ENCODE measurements at regions not wholly inside any gene's neighbourhood (a gene's known extent, or its start where the extent isn't known, plus 50 kb on each side); places are given as distances from the start of the nearest gene placed in this dataset.
A peak's percentile ranks its signal among the peaks of the same experiment; 100 is the strongest.

- H3K9me3 ChIP-seq (ENCODE audit: control insufficient read depth, insufficient read depth, low read depth, low read length), result no peaks in the 10 kb centered on the region
- CTCF ChIA-PET, result interaction anchor here (0.6 to 1.0 kb wide), 2 partner anchors 17 to 258 kb away, joined by 3 to 4 read pairs; no protein-coding TSS in a partner anchor
- POLR2A ChIA-PET, result no interaction called here
- TF ChIP-seq, protein P1, sequence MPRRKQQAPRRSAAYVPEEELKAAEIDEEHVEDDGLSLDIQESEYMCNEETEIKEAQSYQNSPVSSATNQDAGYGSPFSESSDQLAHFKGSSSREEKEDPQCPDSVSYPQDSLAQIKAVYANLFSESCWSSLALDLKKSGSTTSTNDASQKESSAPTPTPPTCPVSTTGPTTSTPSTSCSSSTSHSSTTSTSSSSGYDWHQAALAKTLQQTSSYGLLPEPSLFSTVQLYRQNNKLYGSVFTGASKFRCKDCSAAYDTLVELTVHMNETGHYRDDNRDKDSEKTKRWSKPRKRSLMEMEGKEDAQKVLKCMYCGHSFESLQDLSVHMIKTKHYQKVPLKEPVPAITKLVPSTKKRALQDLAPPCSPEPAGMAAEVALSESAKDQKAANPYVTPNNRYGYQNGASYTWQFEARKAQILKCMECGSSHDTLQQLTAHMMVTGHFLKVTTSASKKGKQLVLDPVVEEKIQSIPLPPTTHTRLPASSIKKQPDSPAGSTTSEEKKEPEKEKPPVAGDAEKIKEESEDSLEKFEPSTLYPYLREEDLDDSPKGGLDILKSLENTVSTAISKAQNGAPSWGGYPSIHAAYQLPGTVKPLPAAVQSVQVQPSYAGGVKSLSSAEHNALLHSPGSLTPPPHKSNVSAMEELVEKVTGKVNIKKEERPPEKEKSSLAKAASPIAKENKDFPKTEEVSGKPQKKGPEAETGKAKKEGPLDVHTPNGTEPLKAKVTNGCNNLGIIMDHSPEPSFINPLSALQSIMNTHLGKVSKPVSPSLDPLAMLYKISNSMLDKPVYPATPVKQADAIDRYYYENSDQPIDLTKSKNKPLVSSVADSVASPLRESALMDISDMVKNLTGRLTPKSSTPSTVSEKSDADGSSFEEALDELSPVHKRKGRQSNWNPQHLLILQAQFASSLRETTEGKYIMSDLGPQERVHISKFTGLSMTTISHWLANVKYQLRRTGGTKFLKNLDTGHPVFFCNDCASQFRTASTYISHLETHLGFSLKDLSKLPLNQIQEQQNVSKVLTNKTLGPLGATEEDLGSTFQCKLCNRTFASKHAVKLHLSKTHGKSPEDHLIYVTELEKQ (tag by site-specific recombination; IDR thresholded peaks at IDR 0.05; ENCODE audit: borderline replicate concordance), result peak; percentile 57; the same call in 1 of the 2 replicates
- TF ChIP-seq ZNF266 (tag by site-specific recombination; IDR thresholded peaks at IDR 0.05; ENCODE audit: low read depth), result no peak
- no peak for TF ChIP-seq ZNF37A (tag by site-specific recombination; IDR thresholded peaks at IDR 0.05)
- peak; percentile 79; the same call in 1 of the 2 replicates for TF ChIP-seq BCL11A (tag by site-specific recombination; IDR thresholded peaks at IDR 0.05; ENCODE audit: low read depth)
- TF ChIP-seq SCRT2 (tag by site-specific recombination; IDR thresholded peaks at IDR 0.05), result peak; percentile 45; the same call in 1 of the 2 replicates
- no peak; the same call in 1 of the 2 replicates for TF ChIP-seq ZNF221 (tag by site-specific recombination; IDR thresholded peaks at IDR 0.05; ENCODE audit: borderline replicate concordance)
- no peak for TF ChIP-seq ZNF157 (tag by site-specific recombination; IDR thresholded peaks at IDR 0.05)
- TF ChIP-seq EGR2 (tag by site-specific recombination; IDR thresholded peaks at IDR 0.05; ENCODE audit: low read depth), result no peak; the same call in 1 of the 2 replicates
- no peak for TF ChIP-seq ZIC2 (tag by site-specific recombination; IDR thresholded peaks at IDR 0.05)
- TF ChIP-seq KLF8 (tag by site-specific recombination; IDR thresholded peaks at IDR 0.05), result peak; percentile 90
- TF ChIP-seq ZNF174 (tag by site-specific recombination; IDR thresholded peaks at IDR 0.05), result no peak
- TF ChIP-seq INSM2 (tag by site-specific recombination; IDR thresholded peaks at IDR 0.05), result no peak
- TF ChIP-seq ZNF558 (tag by site-specific recombination; IDR thresholded peaks at IDR 0.05), result no peak
- no peak for TF ChIP-seq ELK4 (IDR thresholded peaks at IDR 0.05; ENCODE audit: borderline replicate concordance, low read depth, low read length)
- peak; percentile 88 for TF ChIP-seq GLI2 (tag by site-specific recombination; IDR thresholded peaks at IDR 0.05; ENCODE audit: borderline replicate concordance, low read depth)
- no peak for TF ChIP-seq SP2 (tag by site-specific recombination; IDR thresholded peaks at IDR 0.05)
- no peak for TF ChIP-seq MYNN (tag by site-specific recombination; IDR thresholded peaks at IDR 0.05; ENCODE audit: borderline replicate concordance)
- TF ChIP-seq, protein P2, sequence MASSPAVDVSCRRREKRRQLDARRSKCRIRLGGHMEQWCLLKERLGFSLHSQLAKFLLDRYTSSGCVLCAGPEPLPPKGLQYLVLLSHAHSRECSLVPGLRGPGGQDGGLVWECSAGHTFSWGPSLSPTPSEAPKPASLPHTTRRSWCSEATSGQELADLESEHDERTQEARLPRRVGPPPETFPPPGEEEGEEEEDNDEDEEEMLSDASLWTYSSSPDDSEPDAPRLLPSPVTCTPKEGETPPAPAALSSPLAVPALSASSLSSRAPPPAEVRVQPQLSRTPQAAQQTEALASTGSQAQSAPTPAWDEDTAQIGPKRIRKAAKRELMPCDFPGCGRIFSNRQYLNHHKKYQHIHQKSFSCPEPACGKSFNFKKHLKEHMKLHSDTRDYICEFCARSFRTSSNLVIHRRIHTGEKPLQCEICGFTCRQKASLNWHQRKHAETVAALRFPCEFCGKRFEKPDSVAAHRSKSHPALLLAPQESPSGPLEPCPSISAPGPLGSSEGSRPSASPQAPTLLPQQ (tag by site-specific recombination; IDR thresholded peaks at IDR 0.05), result no peak
- TF ChIP-seq, protein P3, sequence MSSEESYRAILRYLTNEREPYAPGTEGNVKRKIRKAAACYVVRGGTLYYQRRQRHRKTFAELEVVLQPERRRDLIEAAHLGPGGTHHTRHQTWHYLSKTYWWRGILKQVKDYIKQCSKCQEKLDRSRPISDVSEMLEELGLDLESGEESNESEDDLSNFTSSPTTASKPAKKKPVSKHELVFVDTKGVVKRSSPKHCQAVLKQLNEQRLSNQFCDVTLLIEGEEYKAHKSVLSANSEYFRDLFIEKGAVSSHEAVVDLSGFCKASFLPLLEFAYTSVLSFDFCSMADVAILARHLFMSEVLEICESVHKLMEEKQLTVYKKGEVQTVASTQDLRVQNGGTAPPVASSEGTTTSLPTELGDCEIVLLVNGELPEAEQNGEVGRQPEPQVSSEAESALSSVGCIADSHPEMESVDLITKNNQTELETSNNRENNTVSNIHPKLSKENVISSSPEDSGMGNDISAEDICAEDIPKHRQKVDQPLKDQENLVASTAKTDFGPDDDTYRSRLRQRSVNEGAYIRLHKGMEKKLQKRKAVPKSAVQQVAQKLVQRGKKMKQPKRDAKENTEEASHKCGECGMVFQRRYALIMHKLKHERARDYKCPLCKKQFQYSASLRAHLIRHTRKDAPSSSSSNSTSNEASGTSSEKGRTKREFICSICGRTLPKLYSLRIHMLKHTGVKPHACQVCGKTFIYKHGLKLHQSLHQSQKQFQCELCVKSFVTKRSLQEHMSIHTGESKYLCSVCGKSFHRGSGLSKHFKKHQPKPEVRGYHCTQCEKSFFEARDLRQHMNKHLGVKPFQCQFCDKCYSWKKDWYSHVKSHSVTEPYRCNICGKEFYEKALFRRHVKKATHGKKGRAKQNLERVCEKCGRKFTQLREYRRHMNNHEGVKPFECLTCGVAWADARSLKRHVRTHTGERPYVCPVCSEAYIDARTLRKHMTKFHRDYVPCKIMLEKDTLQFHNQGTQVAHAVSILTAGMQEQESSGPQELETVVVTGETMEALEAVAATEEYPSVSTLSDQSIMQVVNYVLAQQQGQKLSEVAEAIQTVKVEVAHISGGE (tag by site-specific recombination; conservative IDR thresholded peaks at IDR 0.05; ENCODE audit: low read depth), result 0 out of 2 replicates have a peak, but pooled peaks have one; percentile 20
- no peak for TF ChIP-seq ZNF76 (tag by site-specific recombination; IDR thresholded peaks at IDR 0.05; ENCODE audit: borderline replicate concordance, low read depth)
- TF ChIP-seq ZNF341 (tag by site-specific recombination; IDR thresholded peaks at IDR 0.05; ENCODE audit: low read depth), result no peak
- TF ChIP-seq RBAK (tag by site-specific recombination; IDR thresholded peaks at IDR 0.05), result no peak
- TF ChIP-seq, protein P4, sequence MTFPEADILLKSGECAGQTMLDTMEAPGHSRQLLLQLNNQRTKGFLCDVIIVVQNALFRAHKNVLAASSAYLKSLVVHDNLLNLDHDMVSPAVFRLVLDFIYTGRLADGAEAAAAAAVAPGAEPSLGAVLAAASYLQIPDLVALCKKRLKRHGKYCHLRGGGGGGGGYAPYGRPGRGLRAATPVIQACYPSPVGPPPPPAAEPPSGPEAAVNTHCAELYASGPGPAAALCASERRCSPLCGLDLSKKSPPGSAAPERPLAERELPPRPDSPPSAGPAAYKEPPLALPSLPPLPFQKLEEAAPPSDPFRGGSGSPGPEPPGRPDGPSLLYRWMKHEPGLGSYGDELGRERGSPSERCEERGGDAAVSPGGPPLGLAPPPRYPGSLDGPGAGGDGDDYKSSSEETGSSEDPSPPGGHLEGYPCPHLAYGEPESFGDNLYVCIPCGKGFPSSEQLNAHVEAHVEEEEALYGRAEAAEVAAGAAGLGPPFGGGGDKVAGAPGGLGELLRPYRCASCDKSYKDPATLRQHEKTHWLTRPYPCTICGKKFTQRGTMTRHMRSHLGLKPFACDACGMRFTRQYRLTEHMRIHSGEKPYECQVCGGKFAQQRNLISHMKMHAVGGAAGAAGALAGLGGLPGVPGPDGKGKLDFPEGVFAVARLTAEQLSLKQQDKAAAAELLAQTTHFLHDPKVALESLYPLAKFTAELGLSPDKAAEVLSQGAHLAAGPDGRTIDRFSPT (tag by site-specific recombination; IDR thresholded peaks at IDR 0.05), result peak; percentile 82
- no peak for TF ChIP-seq ZBTB17 (tag by site-specific recombination; IDR thresholded peaks at IDR 0.05)
These were observed 382.8 kb downstream of the ADAMTS20 start for GRCh38 chr12:43169115-43169681.

More at GRCh38 chr12:43169115-43169681, 382.8 kb downstream of the ADAMTS20 start:
- peak overlapping the region; percentile 59; the same call in 1 of the 2 replicates for H3K27ac ChIP-seq (ENCODE audit: extremely low read depth, low read depth, low read length)
- no peak overlapping the region for H3K4me3 ChIP-seq (ENCODE audit: low read depth, low read length)
- H3K36me3 ChIP-seq (ENCODE audit: control insufficient read depth in 2 of 2, insufficient read depth in 1 of 2, low read length in 2 of 2), result no peaks in the 10 kb centered on the region
- peaks cover 26% of the 10 kb centered on the region for H3K4me1 ChIP-seq (ENCODE audit: control insufficient read depth, insufficient read depth, low read length)
